Right ventricle myocardium inferior (tissue), 1 donor: ENCODE measurements at regions not wholly inside any gene's neighbourhood (a gene's known extent, or its start where the extent isn't known, plus 50 kb on each side); places are given as distances from the start of the nearest gene placed in this dataset.
A peak's percentile ranks its signal among the peaks of the same experiment; 100 is the strongest.

Experiments
- ATAC-seq: fragments of 200-7000 bp; cut with Tn5 transposase; one replicate; pipeline ENCODE4 v1.9.1; 2020; ENCODE audit warnings: mild to moderate bottlenecking, moderate library complexity
- DNase-seq: peaks from one replicate; pipeline ENCODE4 v3.0.0; 2021; ENCODE audit errors: missing footprints
- intact Hi-C: fragments of 100-400 bp; cut with DNase I; formaldehyde crosslinking; loops from one replicate; pipeline ENCODE4 v1.11.0; 2022
- donor health status: DM: no; HTN: yes; CAD: no; lungs with severe emphysema.

DNA sequence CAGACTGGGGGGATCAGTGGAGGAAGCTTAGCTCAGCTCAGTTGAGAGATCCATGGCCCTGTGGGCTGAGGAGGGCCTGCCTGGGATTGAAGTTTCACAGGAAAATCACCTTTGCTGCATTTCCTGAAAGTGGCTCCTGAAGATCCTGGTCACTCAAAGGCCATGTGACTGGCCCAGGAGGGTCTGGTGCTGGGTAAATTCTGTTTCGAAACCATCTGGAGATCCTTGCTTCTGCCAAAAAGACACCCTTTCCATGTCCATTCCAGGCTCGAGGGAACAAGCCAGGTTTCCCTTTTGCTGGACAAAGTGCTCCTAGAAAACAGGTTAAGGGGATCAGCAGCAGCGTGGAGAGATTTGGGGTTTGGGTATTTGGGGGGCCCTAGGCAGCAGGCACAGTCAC lies 293.3 kb downstream of the ZNF536 start:
- no peak for ATAC-seq
- intact Hi-C loops, result loop anchor here (5.0 kb wide), 1 partner anchor 1557 kb away; no protein-coding TSS in a partner anchor
- no peak for DNase-seq

DNA sequence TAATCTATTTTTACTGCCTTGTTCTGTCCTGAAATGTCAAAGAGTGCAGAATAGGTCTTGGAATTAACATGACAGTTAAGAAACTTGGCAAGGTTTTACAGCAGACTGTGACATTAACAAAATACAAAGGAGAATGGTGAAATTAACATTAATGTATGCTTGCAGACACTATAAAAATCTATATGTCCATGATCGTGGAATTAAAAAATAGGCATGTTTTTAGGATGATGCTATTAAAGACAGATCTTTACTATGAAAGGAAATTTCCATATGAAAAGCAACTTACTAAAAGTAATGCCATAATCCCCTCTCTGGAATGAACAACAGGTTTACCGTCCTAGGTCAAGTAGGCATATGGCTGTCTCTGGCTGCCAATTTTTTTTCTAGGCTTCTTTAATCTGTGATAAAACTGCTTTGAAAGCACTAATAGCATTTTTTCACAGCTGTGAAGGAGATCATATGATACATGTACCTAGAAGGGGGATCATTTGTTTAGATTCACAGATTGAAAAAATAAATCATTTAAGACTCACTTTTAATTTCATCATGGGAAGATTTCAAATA lies 291.5 kb downstream of the ZNF536 start:
- no peak for ATAC-seq
- no peak for DNase-seq
- intact Hi-C loops, result no loop called here

- DNase-seq, result no peak
- intact Hi-C loops, result no loop called here
- no peak for ATAC-seq
Observed at GRCh38 chr19:30662211-30662861, 290.2 kb downstream of the ZNF536 start.

GRCh38 chr19:30659638-30660037 lies 287.5 kb downstream of the ZNF536 start:
- ATAC-seq (no peak), DNase-seq (no peak)
- intact Hi-C loops, result no loop called here

GRCh38 chr19:30656520-30657100 lies 284.4 kb downstream of the ZNF536 start:
- peak; percentile 28 for ATAC-seq
- intact Hi-C loops, result no loop called here
- DNase-seq, result no peak

- intact Hi-C loops, result loop anchor here (5.0 kb wide), 1 partner anchor 777 kb away; no protein-coding TSS in a partner anchor
- ATAC-seq (no peak), DNase-seq (no peak)
Observed at GRCh38 chr19:30653646-30654386, 281.6 kb downstream of the ZNF536 start.

DNA sequence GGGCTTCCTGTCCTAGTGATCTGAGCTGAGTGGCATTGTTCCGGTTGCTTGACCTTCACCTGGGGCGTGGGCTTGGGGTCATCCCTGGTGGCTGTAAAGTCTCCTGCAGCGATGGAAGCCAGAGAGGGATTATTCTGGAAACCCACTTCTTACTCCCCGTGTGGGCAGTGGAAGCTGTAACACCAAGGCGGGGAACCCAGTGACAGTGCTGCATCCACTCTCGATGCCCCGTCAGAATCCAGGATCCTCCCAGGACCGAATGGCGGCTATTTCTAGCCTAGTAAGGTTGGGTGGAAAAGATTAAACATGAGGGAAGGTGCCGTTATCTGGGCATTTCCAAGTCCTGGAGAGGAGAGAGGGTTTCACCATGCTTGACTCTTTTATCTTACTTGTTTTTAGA lies 280.6 kb downstream of the ZNF536 start:
- intact Hi-C loops, result loop anchor here (5.0 kb wide), 1 partner anchor 775 kb away; no protein-coding TSS in a partner anchor
- ATAC-seq, result no peak

GRCh38 chr19:30651691-30652090 lies 279.5 kb downstream of the ZNF536 start:
- DNase-seq (no peak), ATAC-seq (no peak)
- intact Hi-C loops, result loop anchor here (2.0 to 5.0 kb wide), 2 partner anchors 423 to 774 kb away; no protein-coding TSS in a partner anchor

More for the DNA sequence above, 280.6 kb downstream of the ZNF536 start:
- no peak for DNase-seq

- DNase-seq, result no peak
- intact Hi-C loops, result loop anchor here (2.0 to 5.0 kb wide), 2 partner anchors 422 to 774 kb away; no protein-coding TSS in a partner anchor
- no peak for ATAC-seq
Observed at GRCh38 chr19:30651066-30651465, 278.9 kb downstream of the ZNF536 start.

DNA sequence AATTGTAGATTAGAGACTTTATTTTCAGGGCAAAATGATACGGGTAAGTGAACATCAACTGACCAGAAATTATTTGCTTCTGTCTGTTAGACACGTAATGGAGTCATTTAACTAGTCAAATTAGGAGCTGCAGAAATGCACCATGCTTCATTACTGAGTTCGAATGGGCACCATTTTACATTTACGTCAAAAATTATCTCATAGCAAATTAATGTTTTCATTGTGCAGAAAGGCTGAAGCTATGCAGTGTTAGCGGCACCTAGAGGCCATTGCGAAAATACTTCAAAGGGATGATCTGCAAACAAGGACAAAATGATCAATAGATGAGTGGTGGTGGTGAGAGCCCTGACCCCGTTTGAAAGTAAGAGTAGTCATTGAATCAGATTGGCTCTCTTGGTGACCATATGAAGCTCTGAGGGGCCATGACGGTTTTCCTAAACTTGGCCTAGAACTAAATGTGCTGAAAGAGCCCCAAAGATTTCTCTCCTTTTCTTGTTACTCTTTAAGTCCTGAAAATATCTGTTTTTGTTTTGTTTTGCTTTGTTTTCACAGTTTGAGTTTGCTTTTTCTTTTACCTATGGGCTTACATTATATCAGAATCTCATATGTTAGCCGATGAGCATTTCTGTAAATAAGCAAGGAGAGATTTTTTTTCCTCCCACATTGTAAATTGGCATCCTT lies 277.9 kb downstream of the ZNF536 start:
- ATAC-seq (no peak), DNase-seq (no peak)
- intact Hi-C loops, result loop anchor here (2.0 to 5.0 kb wide), 2 partner anchors 421 to 773 kb away; no protein-coding TSS in a partner anchor

DNA sequence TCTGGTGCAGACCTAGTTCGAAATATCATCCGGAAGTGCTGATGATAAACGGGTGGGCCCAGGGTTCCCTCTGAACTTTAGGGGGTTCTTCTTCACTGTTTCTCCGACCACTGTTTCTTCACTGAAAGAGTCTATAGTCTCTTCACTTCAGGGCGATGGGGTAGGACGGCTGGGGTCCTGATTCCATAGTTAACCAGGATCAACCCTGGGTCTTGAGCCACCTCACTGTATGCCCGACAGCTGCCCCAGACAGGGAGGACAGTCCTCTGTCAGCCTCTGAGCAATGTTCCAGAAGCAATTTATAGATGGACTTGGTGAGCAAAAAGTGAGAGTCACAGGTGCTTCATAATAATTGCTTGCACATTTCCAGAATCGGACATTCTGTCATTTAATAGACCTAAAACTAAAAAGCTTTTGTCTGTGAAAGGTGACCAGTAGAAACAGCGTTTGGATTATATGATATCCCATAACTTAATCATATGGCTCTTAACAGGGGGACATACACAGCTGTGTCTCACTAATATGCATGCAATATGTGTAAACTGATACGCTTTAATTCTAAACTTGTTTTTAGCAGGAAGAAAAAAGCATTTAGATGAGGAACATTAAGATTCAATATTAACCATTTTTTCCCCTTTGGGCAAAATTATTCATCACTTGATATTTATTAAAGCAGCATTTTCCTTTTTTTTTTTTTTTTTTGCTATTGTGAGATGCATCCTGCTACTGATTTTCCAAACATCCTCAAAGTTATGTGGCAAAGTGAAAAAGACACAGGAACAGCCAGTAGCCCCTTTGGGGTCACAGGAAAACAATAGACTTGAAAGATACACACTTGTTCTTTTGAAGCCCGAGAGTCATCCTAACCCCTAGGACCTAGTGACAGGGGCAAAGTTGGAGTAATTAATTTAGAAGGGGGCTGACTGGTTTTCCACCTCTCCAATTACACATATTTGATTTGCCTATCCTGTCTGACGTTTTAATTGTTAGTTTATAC lies 277.0 kb downstream of the ZNF536 start:
- no peak for DNase-seq
- ATAC-seq, result no peak
- intact Hi-C loops, result no loop called here

DNA sequence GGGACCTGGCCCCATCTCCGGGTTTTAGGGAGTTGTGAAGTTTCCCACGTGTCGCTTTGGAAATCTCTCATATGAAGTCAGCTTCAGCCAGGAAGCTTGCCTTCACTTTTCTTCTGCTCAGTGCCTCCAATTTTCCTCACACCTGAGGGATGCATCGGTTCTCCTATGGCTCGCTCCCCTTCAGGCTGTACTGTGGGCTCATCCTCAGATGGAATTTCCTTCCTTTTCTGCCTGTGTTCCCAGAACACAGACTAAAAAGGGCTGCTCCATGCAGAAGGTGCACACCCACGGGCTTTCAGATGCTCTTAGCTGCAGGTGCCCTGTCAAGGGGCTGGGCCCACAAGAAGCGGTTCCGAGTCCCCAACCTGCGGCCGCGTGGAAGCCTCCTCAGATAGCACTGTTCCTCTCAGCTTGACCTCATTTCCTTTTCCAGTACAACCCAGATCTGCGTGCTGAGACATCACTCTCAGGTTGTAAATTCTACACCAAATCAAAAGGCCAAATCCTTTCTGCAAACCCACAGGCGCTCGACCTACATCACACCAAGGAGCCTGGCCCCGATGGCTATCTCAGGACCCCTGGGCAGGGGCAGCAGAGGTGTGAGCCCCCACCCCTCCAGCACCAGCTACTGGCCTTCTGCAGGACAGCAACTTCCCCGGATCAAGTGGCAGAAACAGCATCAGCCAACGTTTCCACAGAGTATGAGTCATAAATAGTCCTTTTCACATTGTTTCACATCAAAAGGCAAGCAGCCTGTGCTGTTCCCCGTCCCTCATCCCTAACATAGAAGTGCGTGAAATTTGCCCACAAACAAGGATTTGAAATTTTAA lies 275.9 kb downstream of the ZNF536 start:
- ATAC-seq (no peak), DNase-seq (no peak)
- intact Hi-C loops, result no loop called here

GRCh38 chr19:30646806-30647205 lies 274.6 kb downstream of the ZNF536 start:
- no peak for ATAC-seq
- intact Hi-C loops, result no loop called here

DNA sequence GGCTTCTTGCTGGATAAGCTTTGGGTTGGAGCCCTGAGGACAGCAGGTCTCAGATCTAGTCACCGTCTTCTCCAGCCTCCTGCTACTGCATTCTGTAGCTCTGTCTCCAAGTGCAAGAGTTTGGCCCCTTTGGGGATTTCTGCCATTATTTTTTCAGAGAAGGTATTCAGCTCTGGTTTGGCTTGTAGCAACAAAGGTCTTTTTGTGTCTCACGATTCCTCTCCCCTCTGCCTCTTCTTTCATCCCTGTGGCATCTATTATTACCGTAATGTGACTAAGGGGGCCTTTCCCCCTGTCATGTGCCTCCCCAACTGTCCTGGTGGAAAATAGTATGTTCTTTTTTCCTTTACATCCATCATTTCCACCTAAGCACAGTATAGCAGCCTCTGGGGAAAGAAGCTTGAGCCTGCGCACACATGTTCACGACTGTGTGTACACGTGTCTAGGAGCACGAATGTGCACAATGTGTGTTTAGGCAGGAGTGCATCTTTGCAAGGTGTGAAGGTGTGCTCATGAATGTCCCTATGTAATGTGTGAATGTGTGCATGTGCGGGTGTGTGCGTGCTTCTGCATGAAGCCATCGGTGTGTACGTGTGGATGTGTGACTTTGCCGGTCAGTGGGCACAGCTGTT lies 273.9 kb downstream of the ZNF536 start:
- DNase-seq (no peak), ATAC-seq (no peak)
- intact Hi-C loops, result no loop called here

More at GRCh38 chr19:30646806-30647205, 274.6 kb downstream of the ZNF536 start:
- no peak for DNase-seq

DNA sequence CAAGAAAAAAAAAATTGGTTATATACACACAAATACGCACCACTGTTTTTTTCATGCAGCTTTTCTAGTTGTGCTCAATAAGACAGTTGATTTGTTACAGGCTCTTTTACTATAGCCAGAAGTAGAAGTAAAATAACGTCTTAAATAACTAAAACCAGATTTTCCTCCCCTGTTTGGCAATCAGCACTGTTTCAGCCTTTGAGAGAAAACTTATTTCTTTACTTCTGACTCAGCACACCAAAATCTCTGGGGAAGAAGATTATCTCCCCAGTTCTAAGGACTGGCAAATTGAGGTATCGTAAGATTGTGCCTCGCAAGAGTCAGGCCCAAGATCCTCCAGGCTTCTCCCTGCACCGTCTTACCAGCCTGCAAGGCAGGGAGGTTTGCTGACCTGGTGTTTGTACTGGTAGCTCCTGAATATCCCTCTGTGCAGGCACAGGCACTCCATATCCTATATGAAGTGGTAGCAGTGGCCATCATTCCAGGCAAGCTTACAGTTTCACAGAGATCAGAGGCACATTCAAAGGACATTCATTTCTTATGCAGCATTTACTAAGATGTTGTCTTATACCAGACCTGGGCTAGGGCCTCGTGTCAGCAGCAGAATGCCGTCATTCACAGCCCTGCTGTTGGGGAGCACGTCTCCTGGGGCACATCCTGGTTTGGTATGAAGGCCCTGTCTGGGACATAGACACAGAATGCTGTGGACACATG lies 268.2 kb downstream of the ZNF536 start:
- ATAC-seq (no peak), DNase-seq (no peak)
- intact Hi-C loops, result no loop called here

- no peak for ATAC-seq
- intact Hi-C loops, result no loop called here
- no peak for DNase-seq
Observed at GRCh38 chr19:30638889-30639288, 266.7 kb downstream of the ZNF536 start.
